ENCODE measurements at regions not wholly inside any gene's neighbourhood (a gene's known extent, or its start where the extent isn't known, plus 50 kb on each side); places are given as distances from the start of the nearest gene placed in this dataset.

GRCh38 chr22:25402160-25402500 is 162.3 kb upstream of the GRK3 start:
- no peak for TF ChIP-seq CTCF (CRISPR knock-in tag; IDR thresholded peaks at IDR 0.05)
- TF ChIP-seq CHD4 (IDR thresholded peaks at IDR 0.05; ENCODE audit: borderline replicate concordance, low read length), result peak; percentile 100; the same call in 1 of the 2 replicates
- TF ChIP-seq NR3C1 (CRISPR knock-in tag; IDR thresholded peaks at IDR 0.05), result no peak

All from HepG2 (cell line).